GM18858 (cell line): ENCODE measurements at regions not wholly inside any gene's neighbourhood (a gene's known extent, or its start where the extent isn't known, plus 50 kb on each side); places are given as distances from the start of the nearest gene placed in this dataset.
"Not testable (repeated sequence)": the region's sequence is repeated elsewhere in the genome, so short reads cannot be mapped to it uniquely, and the experiment has no call there.

Experiments used
- ATAC-seq: cut with Tn5 transposase; IDR thresholded peaks from one replicate; pipeline ENCODE4 v1.9.1; 2021; ENCODE audit not compliant: unreplicated experiment

- ATAC-seq, result no peak
These were observed 118.8 kb upstream of the AFDN start for GRCh38 chr6:167707686-167708500.

GRCh38 chr6:167708501-167709094 is 118.1 kb upstream of the AFDN start:
- no peak for ATAC-seq

- ATAC-seq, result no peak
These were observed 117.5 kb upstream of the AFDN start for GRCh38 chr6:167709196-167709595.

GRCh38 chr6:167709776-167710336 is 116.9 kb upstream of the AFDN start:
- not testable (repeated sequence) for ATAC-seq

GRCh38 chr6:167710363-167710920 is 116.3 kb upstream of the AFDN start:
- ATAC-seq, result no peak

GRCh38 chr6:167711211-167711610 is 115.5 kb upstream of the AFDN start:
- no peak for ATAC-seq

- no peak for ATAC-seq
These were observed 114.7 kb upstream of the AFDN start for GRCh38 chr6:167711768-167712730.

GRCh38 chr6:167712731-167713475 is 113.8 kb upstream of the AFDN start:
- no peak for ATAC-seq

GRCh38 chr6:167714152-167714551 is 112.6 kb upstream of the AFDN start:
- no peak for ATAC-seq

- no peak for ATAC-seq
These were observed 109.3 kb upstream of the AFDN start for GRCh38 chr6:167717455-167717854.

- ATAC-seq, result no peak
These were observed 108.8 kb upstream of the AFDN start for GRCh38 chr6:167717867-167718266.

GRCh38 chr6:167719920-167720319 is 106.8 kb upstream of the AFDN start:
- no peak for ATAC-seq

- no peak for ATAC-seq
These were observed 106.0 kb upstream of the AFDN start for GRCh38 chr6:167720456-167721285.

- no peak for ATAC-seq
These were observed 105.4 kb upstream of the AFDN start for GRCh38 chr6:167721291-167721690.

- no peak for ATAC-seq
These were observed 103.9 kb upstream of the AFDN start for GRCh38 chr6:167722634-167723309.

- no peak for ATAC-seq
These were observed 100.6 kb upstream of the AFDN start for GRCh38 chr6:167726043-167726621.

- no peak for ATAC-seq
These were observed 96.3 kb upstream of the AFDN start for GRCh38 chr6:167730441-167730840.

GRCh38 chr6:167731216-167731615 is 95.5 kb upstream of the AFDN start:
- ATAC-seq, result no peak
